Spleen (tissue), 11 donors: ENCODE measurements at regions not wholly inside any gene's neighbourhood (a gene's known extent, or its start where the extent isn't known, plus 50 kb on each side); places are given as distances from the start of the nearest gene placed in this dataset.
"Not testable (repeated sequence)": the region's sequence is repeated elsewhere in the genome, so short reads cannot be mapped to it uniquely, and the experiment has no call there.

ENCODE experiments used
- DNase-seq: peaks from one replicate; pipeline ENCODE4 v3.0.0-alpha.2; 2020
- H3K27ac ChIP-seq, 8 donors: fragments of 200-600 bp; sonication (generic) in 7 of 8; 1 replicate in 4 of 8; 2 replicates in 4 of 8; pipeline versions ENCODE4 v1.5.0 to v1.8.0; 2016 to 2021; ENCODE audit warnings: inconsistent platforms in 4 of 8, mild to moderate bottlenecking in 4 of 8, moderate library complexity in 1 of 8
- H3K27me3 ChIP-seq, 7 donors: fragments of 200-600 bp; sonication (generic) in 6 of 7; replicated peaks in 1 of 7; 1 replicate in 4 of 7; 2 replicates in 3 of 7; pipeline versions ENCODE4 v1.5.0 to v1.8.0; 2016 to 2021; ENCODE audit warnings: inconsistent platforms in 3 of 7, mild to moderate bottlenecking in 1 of 7
- H3K36me3 ChIP-seq, 6 donors: fragments of 200-600 bp; sonication (generic) in 5 of 6; 1 replicate in 4 of 6; 2 replicates in 2 of 6; pipeline versions ENCODE4 v1.5.0 to v1.8.0; 2016 to 2021; ENCODE audit warnings: inconsistent platforms in 2 of 6
- H3K4me1 ChIP-seq, 6 donors: fragments of 200-600 bp; sonication (generic) in 5 of 6; 1 replicate in 3 of 6; 2 replicates in 3 of 6; pipeline versions ENCODE4 v1.5.0 to v1.8.0; 2016 to 2021; ENCODE audit warnings: inconsistent platforms in 3 of 6
- H3K4me3 ChIP-seq, 8 donors: fragments of 200-600 bp; sonication (generic) in 7 of 8; 1 replicate in 4 of 8; 2 replicates in 4 of 8; pipeline versions ENCODE4 v1.5.0 to v1.8.0; 2016 to 2021; ENCODE audit warnings: inconsistent platforms in 4 of 8, mild to moderate bottlenecking in 4 of 8, moderate library complexity in 2 of 8
- H3K9me3 ChIP-seq, 8 donors: fragments of 200-600 bp; sonication (generic) in 7 of 8; 1 replicate in 4 of 8; 2 replicates in 4 of 8; pipeline versions ENCODE4 v1.5.0 to v1.8.0; 2016 to 2021; ENCODE audit warnings: inconsistent platforms in 4 of 8
- POLR2A ChIP-seq, 3 donors: fragments of 450-650 bp; IDR thresholded peaks; one replicate each; pipeline ENCODE4 v1.5.1; 2017; ENCODE audit warnings: antibody characterized with exemption in 3 of 3, mild to moderate bottlenecking in 1 of 3
- POLR2AphosphoS5 ChIP-seq, 3 donors: sonication (generic); formaldehyde crosslinking; IDR thresholded peaks; one replicate each; pipeline ENCODE4 v1.5.1; 2017; ENCODE audit warnings: antibody characterized with exemption in 3 of 3
- WGBS, 5 donors: extraction: QIAGEN DNeasy Blood & Tissue Kit in 3 of 5; methylation state at CpG; one replicate each; pipeline versions ENCODE4 v1.1.5 to v1.1.7; 2013 to 2018; 5-methylcytosine and 5-hydroxymethylcytosine counted together
- intact Hi-C: fragments of 100-400 bp; cut with DNase I; formaldehyde crosslinking; loops from one replicate; pipeline ENCODE4 v1.15.0; 2023; ENCODE audit warnings: low total_unique reads
- TF ChIP-seq, protein P1 (sequence below), 11 experiments: fragments of 200-600 bp in 7 of 11; fragments of 450-650 bp in 4 of 11; sonication (generic) in 4 of 11; IDR thresholded peaks in 8 of 11; conservative IDR thresholded peaks in 3 of 11; 1 replicate in 7 of 11; 2 replicates in 4 of 11; pipeline versions ENCODE4 v1.4.0 to v1.8.0; 2016 to 2021; ENCODE audit warnings: antibody characterized with exemption in 11 of 11, inconsistent platforms in 4 of 11, mild to moderate bottlenecking in 1 of 11
- donor health status: healthy with polysubstance abuse.
- donor health status: DM: no; HTN: no; CAD: no; lungs with moderate emphysema.
- donor health status: DM: no; HTN: no; CAD: no.
- donor health status: Bipolar disorder and iron deficiency.
- donor health status: healthy.
- donor health status: DM: no; HTN: no; CAD: no.
- donor health status: DM: yes; HTN: yes; CAD: no.

DNA sequence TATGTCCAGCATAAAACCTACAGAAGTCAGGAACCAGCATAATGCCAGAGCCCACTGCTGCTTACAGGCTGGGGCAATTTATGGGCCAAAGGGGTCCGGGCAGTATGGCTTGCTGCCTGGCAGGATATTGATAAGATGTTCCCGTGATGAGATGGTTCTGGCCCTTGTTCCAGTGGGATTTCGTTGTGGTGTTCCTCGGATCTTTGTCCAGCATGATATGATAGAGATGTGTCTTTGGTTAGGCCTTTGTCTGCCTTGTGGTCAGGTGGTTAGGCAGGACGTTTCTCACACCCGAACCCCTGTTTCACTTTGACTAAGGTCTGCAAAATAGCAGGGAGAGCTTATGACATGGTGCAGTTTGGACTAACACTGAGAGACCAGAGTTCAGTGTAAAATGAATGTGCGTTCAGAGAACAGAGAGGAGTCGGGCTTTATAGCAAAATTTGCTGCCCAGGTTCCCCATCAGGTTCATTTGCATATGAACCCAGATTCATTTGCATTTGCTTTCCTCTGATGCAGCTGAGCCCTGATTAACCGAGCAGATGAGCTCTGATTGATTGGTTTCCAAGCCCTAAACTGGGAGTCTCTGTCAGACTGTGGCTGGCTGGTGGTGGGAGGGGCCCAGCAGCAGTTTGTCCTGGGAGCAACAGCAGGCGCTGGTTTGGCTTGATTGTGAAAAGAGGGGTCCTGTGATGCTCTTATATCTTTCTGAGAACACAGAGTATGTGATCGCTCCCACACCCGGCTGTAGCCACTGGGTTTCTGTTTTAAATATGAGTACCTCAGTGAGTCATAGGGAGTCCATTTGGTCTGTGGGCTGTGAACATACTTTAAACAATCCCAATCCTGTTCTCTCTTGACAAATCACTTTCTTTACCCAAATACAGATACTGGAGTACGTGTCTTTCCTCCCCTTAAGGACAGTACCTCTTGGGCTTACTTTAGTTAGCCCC, 156.3 kb upstream of the PZP start:
- TF ChIP-seq POLR2A (IDR thresholded peaks at IDR 0.05) = no peak
- TF ChIP-seq POLR2AphosphoS5 (IDR thresholded peaks at IDR 0.05) = peak in 1 of 3 donors; percentile 14
- TF ChIP-seq, protein P1, sequence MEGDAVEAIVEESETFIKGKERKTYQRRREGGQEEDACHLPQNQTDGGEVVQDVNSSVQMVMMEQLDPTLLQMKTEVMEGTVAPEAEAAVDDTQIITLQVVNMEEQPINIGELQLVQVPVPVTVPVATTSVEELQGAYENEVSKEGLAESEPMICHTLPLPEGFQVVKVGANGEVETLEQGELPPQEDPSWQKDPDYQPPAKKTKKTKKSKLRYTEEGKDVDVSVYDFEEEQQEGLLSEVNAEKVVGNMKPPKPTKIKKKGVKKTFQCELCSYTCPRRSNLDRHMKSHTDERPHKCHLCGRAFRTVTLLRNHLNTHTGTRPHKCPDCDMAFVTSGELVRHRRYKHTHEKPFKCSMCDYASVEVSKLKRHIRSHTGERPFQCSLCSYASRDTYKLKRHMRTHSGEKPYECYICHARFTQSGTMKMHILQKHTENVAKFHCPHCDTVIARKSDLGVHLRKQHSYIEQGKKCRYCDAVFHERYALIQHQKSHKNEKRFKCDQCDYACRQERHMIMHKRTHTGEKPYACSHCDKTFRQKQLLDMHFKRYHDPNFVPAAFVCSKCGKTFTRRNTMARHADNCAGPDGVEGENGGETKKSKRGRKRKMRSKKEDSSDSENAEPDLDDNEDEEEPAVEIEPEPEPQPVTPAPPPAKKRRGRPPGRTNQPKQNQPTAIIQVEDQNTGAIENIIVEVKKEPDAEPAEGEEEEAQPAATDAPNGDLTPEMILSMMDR (IDR thresholded peaks at IDR 0.05 in 8 of 11, conservative IDR thresholded peaks at IDR 0.05 in 3 of 11) = no peak
- no peaks in the 10 kb centered on the region for H3K36me3 ChIP-seq
- intact Hi-C loops = no loop called here
- peak overlapping the region in 1 of 8 donors; percentile 43 for H3K4me3 ChIP-seq
- no peak for DNase-seq
- H3K4me1 ChIP-seq = peaks cover 0 to 23% (median 14%) of the 10 kb centered on the region in 6 donors
- H3K27ac ChIP-seq = peak overlapping the region in 4 of 8 donors; percentile 14 to 43 (median 40)
- no peaks in the 10 kb centered on the region for H3K27me3 ChIP-seq
- WGBS, 5 donors = 40 to 47% (median 46%) methylated on average over 13 of the region's 13 CpGs
- no peaks in the 10 kb centered on the region for H3K9me3 ChIP-seq

DNA sequence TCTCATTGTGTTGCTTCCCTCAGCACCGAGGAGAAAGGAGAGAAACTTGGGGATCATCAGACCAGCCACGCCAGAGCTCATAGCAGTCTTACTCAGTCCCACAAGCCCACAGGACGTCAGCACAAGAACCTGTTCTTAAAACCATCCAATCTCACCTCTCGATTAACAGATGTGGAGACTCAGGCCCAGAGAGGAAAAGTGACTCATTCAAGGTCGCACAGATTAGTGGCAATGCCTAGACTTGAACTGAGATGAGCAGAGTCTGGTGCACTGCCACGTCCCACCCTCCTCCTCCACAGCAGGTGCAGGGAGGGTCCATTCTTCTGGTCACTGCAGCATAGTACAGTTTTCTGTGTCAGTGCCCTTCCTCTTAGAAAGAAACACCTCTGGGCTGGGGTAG, 154.9 kb upstream of the PZP start:
- intact Hi-C loops = no loop called here
- 61 to 83% (median 75%) methylated on average over 5 to 6 of the region's 6 CpGs for WGBS, 5 donors
- no peaks in the 10 kb centered on the region for H3K27me3 ChIP-seq

DNA sequence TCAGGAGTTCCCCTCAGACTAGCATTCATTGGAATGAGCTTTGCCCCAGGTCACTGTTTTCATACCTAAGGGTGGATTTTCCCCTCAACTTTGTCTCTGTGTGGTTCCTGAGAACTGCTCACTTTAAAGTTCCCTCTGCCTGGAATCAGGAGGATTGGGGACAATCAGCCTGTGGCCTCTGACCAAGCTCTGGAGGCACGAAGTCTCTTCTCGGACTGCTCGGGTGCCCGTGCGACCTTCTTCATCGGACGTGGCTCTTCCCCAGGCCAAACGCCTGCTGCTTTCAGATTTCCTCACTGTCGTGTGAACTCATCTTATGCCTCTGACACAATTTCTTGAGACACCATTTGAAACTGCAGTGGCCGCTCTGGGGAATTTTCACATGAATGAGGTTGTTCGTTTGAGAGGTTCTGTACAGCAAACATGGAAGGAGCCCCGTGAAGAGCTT, 153.7 kb upstream of the PZP start:
- TF ChIP-seq, protein P1 (IDR thresholded peaks at IDR 0.05 in 8 of 11, conservative IDR thresholded peaks at IDR 0.05 in 3 of 11) = no peak
- TF ChIP-seq POLR2A (IDR thresholded peaks at IDR 0.05) (no peak), POLR2AphosphoS5 (IDR thresholded peaks at IDR 0.05) (no peak)
- no peak overlapping the region for H3K27ac ChIP-seq
- WGBS, 5 donors = 46 to 70% (median 61%) methylated on average over 12 of the region's 12 CpGs

More for the DNA sequence above, 154.9 kb upstream of the PZP start:
- H3K36me3 ChIP-seq = no peaks in the 10 kb centered on the region
- H3K4me3 ChIP-seq = no peak overlapping the region
- no peak for DNase-seq
- no peak overlapping the region for H3K27ac ChIP-seq
- H3K9me3 ChIP-seq = no peaks in the 10 kb centered on the region
- no peak for TF ChIP-seq POLR2A (IDR thresholded peaks at IDR 0.05)
- no peak for TF ChIP-seq POLR2AphosphoS5 (IDR thresholded peaks at IDR 0.05)
- TF ChIP-seq, protein P1 (IDR thresholded peaks at IDR 0.05 in 8 of 11, conservative IDR thresholded peaks at IDR 0.05 in 3 of 11) = no peak
- peaks cover 0 to 23% (median 14%) of the 10 kb centered on the region in 6 donors for H3K4me1 ChIP-seq

DNA sequence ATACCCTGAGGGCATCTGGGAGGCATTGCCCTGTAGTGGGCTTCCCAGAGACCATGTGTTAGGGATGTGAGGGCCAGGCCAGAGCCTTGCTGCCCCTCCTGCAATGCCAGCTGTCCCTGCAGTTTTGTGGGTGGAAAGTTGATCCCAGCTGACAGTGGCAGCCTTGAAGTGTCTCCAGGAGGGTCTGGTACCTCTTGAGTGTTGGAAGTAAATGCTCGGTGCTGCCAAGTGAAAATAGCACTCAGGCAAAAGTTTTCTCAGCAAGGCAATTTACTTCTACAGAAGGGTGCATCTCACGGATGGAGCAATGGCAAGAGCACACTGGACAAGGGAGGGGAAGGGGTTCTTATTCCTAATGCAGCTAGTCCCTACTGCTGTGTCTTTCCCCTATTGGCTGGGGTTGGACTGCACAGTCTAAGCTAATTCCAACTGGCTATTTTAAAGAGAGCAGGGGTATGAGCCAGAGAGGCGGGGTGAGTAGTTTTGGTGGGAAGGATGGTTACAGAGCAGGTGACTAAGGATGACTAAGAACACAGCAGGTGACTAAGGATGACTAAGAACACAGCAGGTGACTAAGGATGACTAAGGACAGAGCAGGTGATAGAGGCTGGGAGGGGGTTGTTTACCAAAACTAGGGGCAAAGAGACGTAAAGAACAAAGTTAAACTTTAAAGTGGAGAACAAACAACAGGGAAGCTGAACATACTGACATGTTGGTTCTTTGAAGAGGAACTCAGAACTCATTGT, 146.0 kb upstream of the PZP start:
- H3K36me3 ChIP-seq, H3K27me3 ChIP-seq, H3K4me3 ChIP-seq, intact Hi-C loops, H3K4me1 ChIP-seq, DNase-seq, H3K27ac ChIP-seq: not testable (repeated sequence)
- H3K9me3 ChIP-seq = peaks cover 0 to 41% (median 32%) of the 10 kb centered on the region in 8 donors
- 89 to 97% (median 93%) methylated on average over 4 of the region's 4 CpGs for WGBS, 5 donors

More for the DNA sequence above, 153.7 kb upstream of the PZP start:
- peaks cover 0 to 23% (median 14%) of the 10 kb centered on the region in 6 donors for H3K4me1 ChIP-seq
- no peak for DNase-seq
- intact Hi-C loops = no loop called here
- no peaks in the 10 kb centered on the region for H3K36me3 ChIP-seq
- no peaks in the 10 kb centered on the region for H3K27me3 ChIP-seq
- H3K4me3 ChIP-seq = no peak overlapping the region
- H3K9me3 ChIP-seq = no peaks in the 10 kb centered on the region
